Panc1 (cell line): ENCODE measurements at regions not wholly inside any gene's neighbourhood (a gene's known extent, or its start where the extent isn't known, plus 50 kb on each side); places are given as distances from the start of the nearest gene placed in this dataset.

Source experiments
- CTCF ChIP-seq: fragments of 450-650 bp; IDR thresholded peaks from 2 replicates; pipeline ENCODE4 v1.5.1; 2017; ENCODE audit warnings: mild to moderate bottlenecking
- POLR2AphosphoS5 ChIP-seq: IDR thresholded peaks from 2 replicates; pipeline ENCODE4 v1.6.1; 2012; ENCODE audit warnings: mild to moderate bottlenecking, low read depth, low read length, moderate library complexity
- SIN3A ChIP-seq: IDR thresholded peaks from 2 replicates; pipeline ENCODE4 v1.6.1; 2012; ENCODE audit warnings: low read depth, mild to moderate bottlenecking, low read length, moderate library complexity, borderline replicate concordance; ENCODE audit not compliant: insufficient read depth
- TCF7L2 ChIP-seq: IDR thresholded peaks from 2 replicates; pipeline ENCODE4 v1.6.1; 2011; ENCODE audit warnings: mild to moderate bottlenecking, low read depth, low read length, inconsistent platforms
- TF ChIP-seq, protein P1 (sequence below), 2 experiments: IDR thresholded peaks; 2 replicates each; pipeline ENCODE4 v1.6.1; 2011 to 2012; ENCODE audit warnings: low read depth in 2 of 2, control low read depth in 1 of 2, low read length in 1 of 2, mild to moderate bottlenecking in 1 of 2, moderate library complexity in 1 of 2; ENCODE audit not compliant: insufficient read depth in 1 of 2

DNA sequence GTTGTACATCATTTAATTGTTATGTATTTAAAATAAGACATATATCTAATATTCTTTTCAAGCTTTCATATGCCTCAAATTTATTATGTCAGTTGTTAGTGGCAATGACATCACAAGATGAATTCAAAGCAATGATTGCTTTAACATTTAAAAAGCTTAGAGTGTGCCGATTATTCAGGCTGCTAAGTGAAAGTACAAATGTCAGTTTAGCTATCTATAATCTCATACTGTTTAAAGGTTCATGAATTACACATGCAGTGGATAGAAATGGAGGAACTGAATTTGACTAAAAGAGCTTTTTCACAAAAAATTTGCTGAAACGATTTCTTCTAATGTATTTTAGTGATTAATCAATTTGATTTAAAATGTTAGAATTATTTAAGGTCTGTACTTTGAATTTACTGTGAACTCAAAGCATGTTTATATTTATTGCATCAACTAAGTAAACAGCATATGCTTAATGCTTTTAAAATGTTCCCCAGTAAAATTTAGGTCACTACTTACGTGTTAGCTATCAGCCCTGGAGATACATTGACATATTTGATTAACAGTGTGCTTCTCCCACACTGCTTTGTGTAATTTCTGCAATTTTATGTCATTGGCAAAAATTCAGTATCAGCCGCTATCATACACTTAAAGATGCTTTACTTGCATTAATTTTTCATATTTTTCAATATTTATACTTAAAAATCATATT lies 334.9 kb downstream of the PARP8 start:
- TF ChIP-seq CTCF: no peak
- no peak for TF ChIP-seq POLR2AphosphoS5
- TF ChIP-seq, protein P1, sequence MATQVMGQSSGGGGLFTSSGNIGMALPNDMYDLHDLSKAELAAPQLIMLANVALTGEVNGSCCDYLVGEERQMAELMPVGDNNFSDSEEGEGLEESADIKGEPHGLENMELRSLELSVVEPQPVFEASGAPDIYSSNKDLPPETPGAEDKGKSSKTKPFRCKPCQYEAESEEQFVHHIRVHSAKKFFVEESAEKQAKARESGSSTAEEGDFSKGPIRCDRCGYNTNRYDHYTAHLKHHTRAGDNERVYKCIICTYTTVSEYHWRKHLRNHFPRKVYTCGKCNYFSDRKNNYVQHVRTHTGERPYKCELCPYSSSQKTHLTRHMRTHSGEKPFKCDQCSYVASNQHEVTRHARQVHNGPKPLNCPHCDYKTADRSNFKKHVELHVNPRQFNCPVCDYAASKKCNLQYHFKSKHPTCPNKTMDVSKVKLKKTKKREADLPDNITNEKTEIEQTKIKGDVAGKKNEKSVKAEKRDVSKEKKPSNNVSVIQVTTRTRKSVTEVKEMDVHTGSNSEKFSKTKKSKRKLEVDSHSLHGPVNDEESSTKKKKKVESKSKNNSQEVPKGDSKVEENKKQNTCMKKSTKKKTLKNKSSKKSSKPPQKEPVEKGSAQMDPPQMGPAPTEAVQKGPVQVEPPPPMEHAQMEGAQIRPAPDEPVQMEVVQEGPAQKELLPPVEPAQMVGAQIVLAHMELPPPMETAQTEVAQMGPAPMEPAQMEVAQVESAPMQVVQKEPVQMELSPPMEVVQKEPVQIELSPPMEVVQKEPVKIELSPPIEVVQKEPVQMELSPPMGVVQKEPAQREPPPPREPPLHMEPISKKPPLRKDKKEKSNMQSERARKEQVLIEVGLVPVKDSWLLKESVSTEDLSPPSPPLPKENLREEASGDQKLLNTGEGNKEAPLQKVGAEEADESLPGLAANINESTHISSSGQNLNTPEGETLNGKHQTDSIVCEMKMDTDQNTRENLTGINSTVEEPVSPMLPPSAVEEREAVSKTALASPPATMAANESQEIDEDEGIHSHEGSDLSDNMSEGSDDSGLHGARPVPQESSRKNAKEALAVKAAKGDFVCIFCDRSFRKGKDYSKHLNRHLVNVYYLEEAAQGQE (IDR thresholded peaks at IDR 0.05; ENCODE audit: insufficient read depth in 1 of 2, low read depth in 2 of 2, low read length in 1 of 2): no peak
- no peak for TF ChIP-seq SIN3A
- TF ChIP-seq TCF7L2: no peak
